Skeletal muscle tissue (tissue), 3 donors: ENCODE measurements at regions not wholly inside any gene's neighbourhood (a gene's known extent, or its start where the extent isn't known, plus 50 kb on each side); places are given as distances from the start of the nearest gene placed in this dataset.

ENCODE experiments used
- H3K27ac ChIP-seq: one replicate; pipeline ENCODE4 v1.7.0; 2013; ENCODE audit warnings: mild to moderate bottlenecking, low read depth, low read length, inconsistent platforms
- H3K27me3 ChIP-seq, 3 donors: one replicate each; pipeline ENCODE4 v1.7.0; 2013; ENCODE audit warnings: low read length in 3 of 3; ENCODE audit not compliant: control insufficient read depth in 3 of 3, insufficient read depth in 3 of 3
- H3K36me3 ChIP-seq, 3 donors: one replicate each; pipeline ENCODE4 v1.7.0; 2013; ENCODE audit warnings: low read length in 3 of 3; ENCODE audit not compliant: control insufficient read depth in 3 of 3, insufficient read depth in 3 of 3
- H3K4me1 ChIP-seq, 3 donors: one replicate each; pipeline ENCODE4 v1.7.0; 2013; ENCODE audit warnings: low read length in 3 of 3, mild to moderate bottlenecking in 3 of 3; ENCODE audit not compliant: control insufficient read depth in 3 of 3, insufficient read depth in 3 of 3
- H3K4me3 ChIP-seq, 3 donors: one replicate each; pipeline ENCODE4 v1.7.0; 2013; ENCODE audit warnings: low read length in 3 of 3
- H3K9ac ChIP-seq, 3 donors: one replicate each; pipeline ENCODE4 v1.7.0; 2013; ENCODE audit warnings: low read length in 3 of 3, mild to moderate bottlenecking in 3 of 3, moderate library complexity in 2 of 3, low read depth in 1 of 3
- H3K9me3 ChIP-seq, 3 donors: one replicate each; pipeline ENCODE4 v1.7.0; 2013; ENCODE audit warnings: low read length in 3 of 3; ENCODE audit not compliant: control insufficient read depth in 3 of 3
- donor health status: Osteomylitis.

- no peaks in the 10 kb centered on the region for H3K27me3 ChIP-seq
These were observed 444.0 kb upstream of the FLRT2 start for GRCh38 chr14:85085981-85086380.

GRCh38 chr14:85087201-85087600, 442.7 kb upstream of the FLRT2 start:
- no peak overlapping the region for H3K4me3 ChIP-seq
- H3K27ac ChIP-seq = no peak overlapping the region
- H3K9ac ChIP-seq = no peak overlapping the region
- H3K9me3 ChIP-seq = no peaks in the 10 kb centered on the region
- no peaks in the 10 kb centered on the region for H3K4me1 ChIP-seq
- H3K36me3 ChIP-seq = no peaks in the 10 kb centered on the region
- no peaks in the 10 kb centered on the region for H3K27me3 ChIP-seq

More at GRCh38 chr14:85085981-85086380, 444.0 kb upstream of the FLRT2 start:
- H3K9me3 ChIP-seq = no peaks in the 10 kb centered on the region
- no peaks in the 10 kb centered on the region for H3K36me3 ChIP-seq
- no peak overlapping the region for H3K9ac ChIP-seq
- H3K4me3 ChIP-seq = no peak overlapping the region
- no peaks in the 10 kb centered on the region for H3K4me1 ChIP-seq
- no peak overlapping the region for H3K27ac ChIP-seq

DNA sequence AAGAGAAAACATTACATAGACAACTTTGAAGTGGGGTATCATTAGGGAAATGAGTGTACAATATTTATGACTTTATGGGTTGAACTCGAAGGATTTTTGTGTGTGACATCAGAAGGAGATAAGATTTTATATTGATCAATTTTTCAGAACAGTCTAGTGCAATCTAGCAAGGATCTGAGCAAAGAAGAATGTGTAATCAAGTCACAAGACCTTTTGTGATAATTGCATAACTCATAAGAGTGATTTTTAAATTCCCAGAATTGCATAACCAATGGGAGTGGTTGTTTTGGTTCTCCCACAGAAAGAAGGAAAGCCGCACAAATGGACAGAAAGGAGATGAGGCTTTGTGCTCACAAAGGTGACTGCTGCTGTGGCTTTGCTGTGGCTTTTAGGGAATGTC, 441.8 kb upstream of the FLRT2 start:
- H3K36me3 ChIP-seq = no peaks in the 10 kb centered on the region
- H3K27me3 ChIP-seq = no peaks in the 10 kb centered on the region
- no peaks in the 10 kb centered on the region for H3K4me1 ChIP-seq
- no peaks in the 10 kb centered on the region for H3K9me3 ChIP-seq
- H3K27ac ChIP-seq = no peak overlapping the region
- no peak overlapping the region for H3K4me3 ChIP-seq
- no peak overlapping the region for H3K9ac ChIP-seq

DNA sequence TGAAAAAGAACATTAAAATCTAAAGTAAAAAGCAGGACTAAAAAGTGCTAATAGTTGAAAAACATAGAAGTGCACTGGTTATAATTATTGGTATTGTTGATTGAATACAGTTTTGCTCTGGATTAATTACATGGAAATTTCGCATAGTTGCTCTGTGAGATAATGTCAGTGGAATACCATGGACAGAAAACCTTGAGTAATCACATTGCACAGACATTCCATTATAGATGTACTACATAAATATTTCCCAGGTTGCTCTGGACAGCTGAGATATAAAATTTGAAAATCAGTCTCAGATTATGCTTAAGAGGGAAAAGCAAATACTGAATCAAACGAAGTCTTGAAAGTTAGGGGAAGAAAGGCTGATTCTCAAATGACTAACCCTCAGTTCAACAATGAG, 439.3 kb upstream of the FLRT2 start:
- H3K4me3 ChIP-seq = no peak overlapping the region
- H3K4me1 ChIP-seq = no peaks in the 10 kb centered on the region
- H3K27ac ChIP-seq = no peak overlapping the region
- no peaks in the 10 kb centered on the region for H3K36me3 ChIP-seq
- H3K27me3 ChIP-seq = no peaks in the 10 kb centered on the region
- no peaks in the 10 kb centered on the region for H3K9me3 ChIP-seq
- no peak overlapping the region for H3K9ac ChIP-seq

DNA sequence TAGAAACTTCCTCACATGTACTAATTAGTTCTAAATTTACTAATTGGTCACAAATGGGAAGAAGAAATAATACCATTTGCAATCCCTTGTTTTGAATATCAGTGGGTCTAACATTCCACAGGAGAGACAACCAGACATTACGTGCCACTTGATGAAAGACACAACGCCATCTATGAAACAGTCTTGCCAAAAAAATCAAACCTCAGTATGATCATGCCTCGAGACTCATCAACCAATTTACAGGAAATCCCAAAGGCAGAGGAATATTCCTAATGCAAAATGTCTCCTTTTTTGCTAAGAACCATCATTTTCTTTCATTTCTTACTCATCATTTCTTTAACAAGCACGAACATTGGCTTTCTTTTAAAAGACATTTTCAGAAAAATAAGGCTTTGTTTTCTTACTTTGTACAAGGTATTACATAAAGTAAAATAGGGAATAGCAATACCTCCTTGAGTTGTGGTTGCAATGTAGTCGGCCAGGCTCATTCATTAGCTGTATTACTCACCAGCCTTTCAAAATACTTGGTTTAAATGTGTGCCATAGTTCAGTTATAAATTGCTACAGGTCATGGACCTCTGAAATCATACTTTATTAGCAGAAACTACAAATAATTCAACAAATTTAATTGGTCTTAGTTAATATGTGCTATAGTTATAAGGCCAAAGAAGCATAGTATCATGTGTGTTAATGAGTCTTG, 436.2 kb upstream of the FLRT2 start:
- no peaks in the 10 kb centered on the region for H3K4me1 ChIP-seq
- H3K9ac ChIP-seq = no peak overlapping the region
- H3K27me3 ChIP-seq = no peaks in the 10 kb centered on the region
- H3K36me3 ChIP-seq = no peaks in the 10 kb centered on the region
- no peaks in the 10 kb centered on the region for H3K9me3 ChIP-seq
- no peak overlapping the region for H3K4me3 ChIP-seq
- no peak overlapping the region for H3K27ac ChIP-seq

- Histone ChIP-seq H3K27ac (no peak overlapping the region), H3K9me3 (no peaks in the 10 kb centered on the region), H3K9ac (no peak overlapping the region), H3K4me1 (no peaks in the 10 kb centered on the region), H3K36me3 (no peaks in the 10 kb centered on the region), H3K4me3 (no peak overlapping the region), H3K27me3 (no peaks in the 10 kb centered on the region)
These were observed 427.4 kb upstream of the FLRT2 start for GRCh38 chr14:85102591-85102990.

GRCh38 chr14:85106506-85106905, 423.4 kb upstream of the FLRT2 start:
- no peaks in the 10 kb centered on the region for H3K36me3 ChIP-seq
- no peak overlapping the region for H3K9ac ChIP-seq
- H3K27ac ChIP-seq = no peak overlapping the region
- no peaks in the 10 kb centered on the region for H3K4me1 ChIP-seq
- H3K9me3 ChIP-seq = no peaks in the 10 kb centered on the region
- no peak overlapping the region for H3K4me3 ChIP-seq
- no peaks in the 10 kb centered on the region for H3K27me3 ChIP-seq

DNA sequence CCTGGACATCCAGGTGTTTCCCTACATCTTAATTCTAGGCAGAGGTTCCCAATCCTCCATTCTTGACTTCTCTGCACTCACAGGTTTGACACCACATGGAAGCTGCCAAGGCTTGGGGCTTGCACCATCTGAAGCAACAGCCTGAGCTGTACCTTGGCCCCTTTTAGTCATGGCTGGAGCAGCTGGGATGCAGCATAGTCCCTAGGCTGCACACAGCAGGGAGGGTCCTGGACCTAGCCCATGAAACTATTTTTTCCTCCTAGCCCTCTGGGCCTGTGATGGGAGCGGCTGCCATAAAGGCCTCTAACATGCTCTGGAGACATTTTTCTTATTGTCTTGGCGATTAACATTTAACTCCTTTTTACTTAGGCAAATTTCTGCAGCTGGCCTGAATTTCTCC, 417.2 kb upstream of the FLRT2 start:
- no peak overlapping the region for H3K4me3 ChIP-seq
- no peaks in the 10 kb centered on the region for H3K36me3 ChIP-seq
- H3K27ac ChIP-seq = no peak overlapping the region
- H3K27me3 ChIP-seq = no peaks in the 10 kb centered on the region
- no peak overlapping the region for H3K9ac ChIP-seq
- H3K9me3 ChIP-seq = peaks cover 0 to 3% (median 0%) of the 10 kb centered on the region in 3 donors
- no peaks in the 10 kb centered on the region for H3K4me1 ChIP-seq

DNA sequence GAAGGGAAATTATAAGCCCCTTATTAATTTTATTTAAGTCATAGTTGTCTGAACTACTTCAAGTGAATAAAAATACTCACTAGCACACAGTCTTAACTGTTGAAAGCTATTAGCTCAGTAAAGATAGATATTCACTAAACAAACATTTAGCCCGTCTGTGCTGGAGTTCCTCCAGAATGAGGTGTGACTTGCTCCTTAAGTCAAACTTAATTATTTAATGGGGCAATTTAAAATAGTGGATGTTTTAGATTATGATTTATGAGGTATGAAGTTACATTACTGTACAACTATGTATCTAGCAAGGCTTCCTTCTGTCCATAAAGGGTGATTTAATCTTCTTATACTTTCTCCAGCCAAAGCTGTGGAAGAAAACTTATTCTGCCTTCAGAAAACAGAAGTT, 414.0 kb upstream of the FLRT2 start:
- Histone ChIP-seq H3K9ac (no peak overlapping the region), H3K36me3 (no peaks in the 10 kb centered on the region), H3K4me3 (no peak overlapping the region), H3K27me3 (no peaks in the 10 kb centered on the region), H3K4me1 (no peaks in the 10 kb centered on the region), H3K27ac (no peak overlapping the region), H3K9me3 (peaks cover 0 to 3% (median 0%) of the 10 kb centered on the region in 3 donors)

DNA sequence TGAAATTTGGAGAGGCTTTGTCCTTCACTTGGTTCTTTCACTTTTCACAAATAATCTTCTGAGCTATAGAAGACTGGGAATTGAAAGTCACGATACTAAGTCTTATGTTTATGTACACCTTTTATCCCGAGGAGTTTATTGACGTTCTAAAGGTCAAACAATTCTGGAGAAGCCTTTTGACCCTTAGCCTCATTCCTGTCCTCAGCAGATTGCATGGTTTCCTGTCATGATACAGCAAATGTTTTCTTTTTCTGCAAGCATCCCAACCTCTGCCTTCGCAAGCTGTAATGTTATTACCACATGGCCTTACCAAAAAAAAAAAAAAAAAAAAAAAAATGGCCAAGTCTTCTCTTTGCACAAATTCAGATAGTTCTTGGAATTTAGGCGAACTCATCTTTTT, 411.7 kb upstream of the FLRT2 start:
- Histone ChIP-seq H3K9ac (no peak overlapping the region), H3K27me3 (no peaks in the 10 kb centered on the region), H3K27ac (no peak overlapping the region), H3K4me1 (no peaks in the 10 kb centered on the region), H3K36me3 (no peaks in the 10 kb centered on the region), H3K4me3 (no peak overlapping the region), H3K9me3 (no peaks in the 10 kb centered on the region)
